ENCODE measurements at regions not wholly inside any gene's neighbourhood (a gene's known extent, or its start where the extent isn't known, plus 50 kb on each side); places are given as distances from the start of the nearest gene placed in this dataset.

GRCh38 chr2:192960945-192961344, 766.2 kb upstream of the TMEFF2 start:
- TF ChIP-seq USF2 (IDR thresholded peaks at IDR 0.05; ENCODE audit: borderline replicate concordance, low read depth, low read length) (no peak), POLR2AphosphoS5 (IDR thresholded peaks at IDR 0.05; ENCODE audit: low read length) (no peak), RAD21 (IDR thresholded peaks at IDR 0.05; ENCODE audit: insufficient read depth, low read depth, low read length) (no peak), KDM1A (IDR thresholded peaks at IDR 0.05; ENCODE audit: borderline replicate concordance) (no peak), CREB1 (IDR thresholded peaks at IDR 0.05; ENCODE audit: low read depth) (no peak), CTCF (IDR thresholded peaks at IDR 0.05 in 2 of 3, conservative IDR thresholded peaks at IDR 0.05 in 1 of 3; ENCODE audit: control insufficient read depth in 2 of 3, extremely low read depth in 1 of 3, insufficient read depth in 1 of 3, low read depth in 3 of 3, low read length in 3 of 3) (no peak), DPF2 (IDR thresholded peaks at IDR 0.05) (no peak), PBX3 (IDR thresholded peaks at IDR 0.05; ENCODE audit: insufficient replicate concordance, low read depth, low read length) (no peak), EZH2 (IDR thresholded peaks at IDR 0.05; ENCODE audit: borderline replicate concordance, control insufficient read depth, low read depth, low read length) (no peak)

Data from GM12878 (cell line).